CD14-positive monocyte (primary cell): ENCODE measurements at regions not wholly inside any gene's neighbourhood (a gene's known extent, or its start where the extent isn't known, plus 50 kb on each side); places are given as distances from the start of the nearest gene placed in this dataset.

Experiments
- DNase-seq, 3 donors: peaks; one replicate each; pipeline ENCODE4 v3.0.0-alpha.2; 2011 to 2022
- H2AFZ ChIP-seq: 2 replicates; pipeline ENCODE4 v1.6.0; 2012; ENCODE audit warnings: mild to moderate bottlenecking, low read depth, low read length, inconsistent platforms; ENCODE audit not compliant: insufficient read depth, poor library complexity, severe bottlenecking
- H3K27ac ChIP-seq, 2 donors: 1 replicate in 1 of 2; 2 replicates in 1 of 2; pipeline ENCODE4 v1.5.1; 2012 to 2013; ENCODE audit warnings: low read length in 2 of 2, control low read depth in 1 of 2, inconsistent platforms in 1 of 2, low read depth in 1 of 2, mild to moderate bottlenecking in 1 of 2
- H3K27me3 ChIP-seq, 2 donors: one replicate each; pipeline versions ENCODE4 v1.6.0 to v1.6.1; 2011 to 2013; ENCODE audit warnings: low read length in 2 of 2; ENCODE audit not compliant: control insufficient read depth in 2 of 2, insufficient read depth in 2 of 2
- H3K36me3 ChIP-seq, 2 donors: replicated peaks in 1 of 2; 1 replicate in 1 of 2; 2 replicates in 1 of 2; pipeline versions ENCODE4 v1.5.1 to v1.6.1; 2012 to 2013; ENCODE audit warnings: low read length in 2 of 2, control low read depth in 1 of 2, inconsistent platforms in 1 of 2, mild to moderate bottlenecking in 1 of 2; ENCODE audit not compliant: insufficient read depth in 2 of 2, control insufficient read depth in 1 of 2
- H3K4me1 ChIP-seq, 2 donors: 1 replicate in 1 of 2; 2 replicates in 1 of 2; pipeline versions ENCODE4 v1.5.1 to v1.6.1; 2012 to 2013; ENCODE audit warnings: low read length in 2 of 2, control low read depth in 1 of 2, inconsistent platforms in 1 of 2, mild to moderate bottlenecking in 1 of 2, moderate library complexity in 1 of 2; ENCODE audit not compliant: insufficient read depth in 2 of 2, control insufficient read depth in 1 of 2
- H3K4me2 ChIP-seq: replicated peaks from 2 replicates; pipeline ENCODE3; 2012; ENCODE audit warnings: low read length, moderate library complexity, mild to moderate bottlenecking; ENCODE audit not compliant: poor library complexity, severe bottlenecking; ENCODE audit errors: extremely low read depth
- H3K4me3 ChIP-seq, 3 experiments: fragments of 200-600 bp in 1 of 3; sonication (generic) in 1 of 3; replicated peaks in 1 of 3; 1 replicate in 2 of 3; 2 replicates in 1 of 3; pipeline ENCODE4 v1.5.1; 2011 to 2013; ENCODE audit warnings: low read length in 3 of 3, mild to moderate bottlenecking in 3 of 3, control low read depth in 2 of 3, low read depth in 2 of 3, inconsistent platforms in 1 of 3, moderate library complexity in 1 of 3
- H3K79me2 ChIP-seq: 2 replicates; pipeline ENCODE4 v1.6.0; 2012; ENCODE audit warnings: mild to moderate bottlenecking, control low read depth, inconsistent platforms, low read length, moderate library complexity; ENCODE audit not compliant: insufficient read depth
- H3K9ac ChIP-seq: 2 replicates; pipeline ENCODE4 v1.6.0; 2017; ENCODE audit warnings: low read length, mild to moderate bottlenecking; ENCODE audit not compliant: insufficient read depth, poor library complexity, severe bottlenecking
- H3K9me3 ChIP-seq, 2 donors: replicated peaks in 1 of 2; 1 replicate in 1 of 2; 2 replicates in 1 of 2; pipeline versions ENCODE4 v1.5.1 to v1.6.1; 2012 to 2013; ENCODE audit warnings: low read length in 2 of 2, control low read depth in 1 of 2; ENCODE audit not compliant: control insufficient read depth in 1 of 2, insufficient read depth in 1 of 2
- H4K20me1 ChIP-seq: 2 replicates; pipeline ENCODE4 v1.6.0; 2012; ENCODE audit warnings: mild to moderate bottlenecking, low read length, control low read depth, moderate library complexity; ENCODE audit not compliant: insufficient read depth
- H3K27ac Mint-ChIP-seq, 7 donors: one replicate each; pipeline ENCODE4 v1.8.0; 2020; ENCODE audit warnings: mild to moderate bottlenecking in 7 of 7, mixed read lengths in 7 of 7, moderate library complexity in 6 of 7, inconsistent platforms in 2 of 7
- H3K27me3 Mint-ChIP-seq, 3 donors: one replicate each; pipeline ENCODE4 v1.8.0; 2021 to 2022; ENCODE audit warnings: low read depth in 3 of 3, mild to moderate bottlenecking in 3 of 3, mixed read lengths in 3 of 3, moderate library complexity in 3 of 3, inconsistent platforms in 1 of 3
- H3K36me3 Mint-ChIP-seq, 2 donors: one replicate each; pipeline ENCODE4 v1.8.0; 2020; ENCODE audit warnings: mixed read lengths in 2 of 2, inconsistent platforms in 1 of 2, mild to moderate bottlenecking in 1 of 2
- H3K4me1 Mint-ChIP-seq: one replicate; pipeline ENCODE4 v1.8.0; 2020; ENCODE audit warnings: mild to moderate bottlenecking, mixed read lengths
- H3K4me3 Mint-ChIP-seq, 2 donors: one replicate each; pipeline ENCODE4 v1.8.0; 2020; ENCODE audit warnings: mild to moderate bottlenecking in 2 of 2, mixed read lengths in 2 of 2, moderate library complexity in 1 of 2
- H3K9me3 Mint-ChIP-seq, 7 donors: one replicate each; pipeline ENCODE4 v1.8.0; 2020 to 2022; ENCODE audit warnings: mixed read lengths in 7 of 7, mild to moderate bottlenecking in 6 of 7, moderate library complexity in 6 of 7, inconsistent platforms in 2 of 7
- CTCF ChIP-seq: fragments of 200-600 bp; IDR thresholded peaks from one replicate; pipeline ENCODE4 v1.8.0; 2022; ENCODE audit warnings: antibody characterized with exemption, mild to moderate bottlenecking
- WGBS: methylation state at CpG from one replicate; pipeline ENCODE4 v1.1.5; 2013; ENCODE audit warnings: missing lambda C conversion rate; ENCODE audit not compliant: insufficient coverage; 5-methylcytosine and 5-hydroxymethylcytosine counted together
- intact Hi-C, 2 donors: fragments of 100-400 bp; cut with micrococcal nuclease; formaldehyde crosslinking; loops; one replicate each; pipeline versions ENCODE4 v1.15.0 to v1.15.1; 2023

- peaks cover 53 to 76% of the 10 kb centered on the region in 2 donors for H3K27me3 ChIP-seq
- no peak overlapping the region for H3K27ac Mint-ChIP-seq
- H3K4me2 ChIP-seq, result no peak overlapping the region
- H4K20me1 ChIP-seq, result no peaks in the 10 kb centered on the region
- no peak for TF ChIP-seq CTCF
- no peak overlapping the region for H3K9ac ChIP-seq
- peaks cover 5% of the 10 kb centered on the region for H3K4me1 Mint-ChIP-seq
- H3K4me1 ChIP-seq, result peaks cover 0 to under 1% of the 10 kb centered on the region in 2 donors
- no peaks in the 10 kb centered on the region for H3K79me2 ChIP-seq
- WGBS, result 10% methylated on average over 74 of the region's 79 CpGs
- peaks cover 7 to 39% (median 27%) of the 10 kb centered on the region in 7 donors for H3K9me3 Mint-ChIP-seq
- intact Hi-C loops, result no loop called here
- peaks cover 13 to 17% of the 10 kb centered on the region in 2 donors for H3K9me3 ChIP-seq
- H2AFZ ChIP-seq, result no peak overlapping the region
- H3K36me3 Mint-ChIP-seq, result peaks cover 3% of the 10 kb centered on the region in 2 donors
- H3K4me3 Mint-ChIP-seq, result peak overlapping the region in 1 of 2 donors; percentile 75
- peaks cover 75 to 89% (median 83%) of the 10 kb centered on the region in 3 donors for H3K27me3 Mint-ChIP-seq
- DNase-seq, result no peak
- H3K4me3 ChIP-seq, result no peak overlapping the region
- no peak overlapping the region for H3K27ac ChIP-seq
- H3K36me3 ChIP-seq, result no peaks in the 10 kb centered on the region
Observed at GRCh38 chr14:103273745-103274615, 60.1 kb upstream of the EIF5 start.

- peaks cover 80 to 90% (median 90%) of the 10 kb centered on the region in 3 donors for H3K27me3 Mint-ChIP-seq
- peaks cover 61 to 82% of the 10 kb centered on the region in 2 donors for H3K27me3 ChIP-seq
- peaks cover 3% of the 10 kb centered on the region in 2 donors for H3K36me3 Mint-ChIP-seq
Observed at GRCh38 chr14:103275000-103275399, 59.0 kb upstream of the EIF5 start.

More at GRCh38 chr14:103275000-103275399, 59.0 kb upstream of the EIF5 start:
- H3K27ac ChIP-seq, result no peak overlapping the region
- H3K4me2 ChIP-seq, result no peak overlapping the region
- Mint-ChIP-seq H3K27ac (no peak overlapping the region), H3K4me3 (peak overlapping the region in 1 of 2 donors; percentile 75), H3K9me3 (peaks cover 7 to 45% (median 31%) of the 10 kb centered on the region in 7 donors), H3K4me1 (peaks cover 11% of the 10 kb centered on the region)
- no peak overlapping the region for H3K9ac ChIP-seq
- H3K9me3 ChIP-seq, result peaks cover 17% of the 10 kb centered on the region in 2 donors
- no peak overlapping the region for H2AFZ ChIP-seq
- intact Hi-C loops, result no loop called here
- H3K4me1 ChIP-seq, result peaks cover 4 to 11% of the 10 kb centered on the region in 2 donors
- no peaks in the 10 kb centered on the region for H4K20me1 ChIP-seq
- no peaks in the 10 kb centered on the region for H3K36me3 ChIP-seq
- DNase-seq, result no peak
- H3K4me3 ChIP-seq, result no peak overlapping the region
- no peak for TF ChIP-seq CTCF
- H3K79me2 ChIP-seq, result no peaks in the 10 kb centered on the region
